SK-N-SH (cell line): ENCODE measurements at regions not wholly inside any gene's neighbourhood (a gene's known extent, or its start where the extent isn't known, plus 50 kb on each side); places are given as distances from the start of the nearest gene placed in this dataset.

Experiments
- CTCF ChIA-PET: fragments of 300-600, 350-600 bp; formaldehyde crosslinking; extraction: SDS; loops from one replicate; lab custom pipeline; 2021; lab: Yijun Ruan, JAX
- POLR2A ChIA-PET: fragments of 350-600 bp; sonication (Branson Sonifier 250); formaldehyde crosslinking; extraction: SDS; loops from one replicate; lab custom pipeline; 2020; ENCODE audit warnings: antibody characterized with exemption, inconsistent platforms; lab: Yijun Ruan, JAX
- DNase-seq: peaks from one replicate; pipeline ENCODE4 v3.0.0; 2012
- H2AFZ ChIP-seq: fragments of 200-600 bp; sonication (generic); 2 replicates; pipeline ENCODE4 v1.8.1; 2016; ENCODE audit warnings: antibody characterized with exemption, mild to moderate bottlenecking, low read depth
- H3F3A ChIP-seq: fragments of 200-600 bp; sonication (generic); replicated peaks from 2 replicates; pipeline ENCODE3; 2016; ENCODE audit warnings: antibody characterized with exemption, mild to moderate bottlenecking; ENCODE audit not compliant: insufficient read depth
- H3K27ac ChIP-seq, 2 experiments: fragments of 200-500 bp in 1 of 2; fragments of 200-600 bp in 1 of 2; sonication (Bioruptor generic) in 1 of 2; sonication (generic), shearing (Covaris generic) in 1 of 2; 2 replicates each; pipeline versions ENCODE4 v1.5.1 to v1.6.1; 2014 to 2016; ENCODE audit warnings: low read depth in 2 of 2, inconsistent platforms in 1 of 2, low read length in 1 of 2, mild to moderate bottlenecking in 1 of 2, mixed read lengths in 1 of 2
- H3K27me3 ChIP-seq: fragments of 200-600 bp; sonication (generic), shearing (Covaris generic); 2 replicates; pipeline ENCODE4 v1.6.1; 2016; ENCODE audit warnings: mixed run types; ENCODE audit not compliant: insufficient read depth
- H3K36me3 ChIP-seq, 2 experiments: fragments of 200-500 bp in 1 of 2; fragments of 200-600 bp in 1 of 2; sonication (Bioruptor generic) in 1 of 2; sonication (generic) in 1 of 2; replicated peaks in 1 of 2; 2 replicates each; pipeline versions ENCODE3 to v1.5.1; 2014 to 2016; ENCODE audit warnings: low read length in 1 of 2, mild to moderate bottlenecking in 1 of 2; ENCODE audit not compliant: insufficient read depth in 2 of 2, control insufficient read depth in 1 of 2
- H3K4me1 ChIP-seq, 2 experiments: fragments of 200-500 bp in 1 of 2; fragments of 200-600 bp in 1 of 2; sonication (Bioruptor generic) in 1 of 2; sonication (generic), shearing (Covaris generic) in 1 of 2; 2 replicates each; pipeline versions ENCODE4 v1.5.1 to v1.6.1; 2014 to 2016; ENCODE audit warnings: low read depth in 1 of 2, low read length in 1 of 2, mixed run types in 1 of 2; ENCODE audit not compliant: insufficient read depth in 2 of 2, control insufficient read depth in 1 of 2
- H3K4me2 ChIP-seq: fragments of 200-600 bp; sonication (generic), shearing (Covaris generic); 2 replicates; pipeline ENCODE4 v1.6.1; 2017; ENCODE audit warnings: mixed run types
- H3K4me3 ChIP-seq, 2 experiments: fragments of 200-500 bp in 1 of 2; fragments of 200-600 bp in 1 of 2; sonication (Bioruptor generic) in 1 of 2; sonication (generic), shearing (Covaris generic) in 1 of 2; 2 replicates each; pipeline versions ENCODE4 v1.5.1 to v1.8.1; 2014 to 2016; ENCODE audit warnings: low read depth in 2 of 2, inconsistent platforms in 1 of 2, low read length in 1 of 2, mild to moderate bottlenecking in 1 of 2, mixed read lengths in 1 of 2, moderate library complexity in 1 of 2
- H3K79me2 ChIP-seq: fragments of 200-600 bp; sonication (generic); 2 replicates; pipeline ENCODE4 v1.8.1; 2017; ENCODE audit warnings: mild to moderate bottlenecking; ENCODE audit not compliant: insufficient read depth
- H3K9ac ChIP-seq: fragments of 200-600 bp; sonication (generic); 2 replicates; pipeline ENCODE4 v1.6.1; 2017; ENCODE audit warnings: mixed run types
- H3K9me2 ChIP-seq: fragments of 200-600 bp; sonication (generic); 2 replicates; pipeline ENCODE4 v1.6.1; 2017; ENCODE audit warnings: mixed run types
- H3K9me3 ChIP-seq: fragments of 200-600 bp; sonication (generic); 2 replicates; pipeline ENCODE4 v1.6.1; 2017; ENCODE audit warnings: mixed run types, mild to moderate bottlenecking, moderate library complexity
- H4K20me1 ChIP-seq: fragments of 200-600 bp; sonication (generic); 2 replicates; pipeline ENCODE4 v1.6.1; 2017; ENCODE audit warnings: mild to moderate bottlenecking, mixed run types; ENCODE audit not compliant: insufficient read depth
- CTCF ChIP-seq: fragments of 200-600 bp; sonication (generic); IDR thresholded peaks from 2 replicates; pipeline ENCODE4 v1.6.1; 2017; ENCODE audit warnings: antibody characterized with exemption, mild to moderate bottlenecking, moderate library complexity
- ELF1 ChIP-seq: IDR thresholded peaks from 2 replicates; pipeline ENCODE4 v1.4.0; 2012
- EZH2phosphoT487 ChIP-seq: fragments of 200-600 bp; sonication (generic); IDR thresholded peaks from 2 replicates; pipeline ENCODE4 v1.6.1; 2017; ENCODE audit warnings: low read depth, mixed run types, mild to moderate bottlenecking, antibody characterized with exemption, moderate library complexity, borderline replicate concordance
- FOSL2 ChIP-seq: IDR thresholded peaks from 2 replicates; pipeline ENCODE4 v1.4.0; 2012; ENCODE audit warnings: low read depth, mild to moderate bottlenecking, moderate library complexity, borderline replicate concordance
- FOXJ3 ChIP-seq: sonication (generic); formaldehyde crosslinking; IDR thresholded peaks from 2 replicates; pipeline ENCODE4 v1.5.1; 2020; ENCODE audit warnings: mild to moderate bottlenecking, missing genetic modification reagents
- GATA2 ChIP-seq: sonication (generic); formaldehyde crosslinking; IDR thresholded peaks from 2 replicates; pipeline ENCODE4 v1.5.0; 2020; ENCODE audit warnings: mild to moderate bottlenecking, missing genetic modification reagents
- IRF3 ChIP-seq: fragments of 150-350 bp; IDR thresholded peaks from 2 replicates; pipeline ENCODE4 v1.6.1; 2016; ENCODE audit warnings: mild to moderate bottlenecking, low read depth, low read length
- MEF2A ChIP-seq: IDR thresholded peaks from 2 replicates; pipeline ENCODE4 v1.4.0; 2012; ENCODE audit warnings: low read depth, borderline replicate concordance
- NFIC ChIP-seq: IDR thresholded peaks from 2 replicates; pipeline ENCODE4 v1.4.0; 2012; ENCODE audit warnings: borderline replicate concordance
- NRF1 ChIP-seq: IDR thresholded peaks from 2 replicates; pipeline ENCODE4 v1.6.1; 2012; ENCODE audit warnings: low read depth, mild to moderate bottlenecking, low read length
- PBX3 ChIP-seq: IDR thresholded peaks from 2 replicates; pipeline ENCODE4; 2012
- POLR2AphosphoS5 ChIP-seq: IDR thresholded peaks from 2 replicates; pipeline ENCODE4 v1.6.1; 2012; ENCODE audit warnings: low read depth, low read length
- RCOR1 ChIP-seq: fragments of 150-350 bp; IDR thresholded peaks from 2 replicates; pipeline ENCODE4 v1.6.1; 2017; ENCODE audit warnings: antibody characterized with exemption, low read length
- REST ChIP-seq: IDR thresholded peaks from 2 replicates; pipeline ENCODE4 v1.6.1; 2012; ENCODE audit warnings: mild to moderate bottlenecking, low read depth, low read length, moderate library complexity
- TAF1 ChIP-seq: IDR thresholded peaks from 2 replicates; pipeline ENCODE4 v1.6.1; 2012; ENCODE audit warnings: low read depth, mild to moderate bottlenecking, low read length, moderate library complexity, borderline replicate concordance
- TEAD4 ChIP-seq: IDR thresholded peaks from 2 replicates; pipeline ENCODE4 v1.4.0; 2012; ENCODE audit warnings: mild to moderate bottlenecking, borderline replicate concordance; ENCODE audit not compliant: insufficient read depth
- USF2 ChIP-seq: fragments of 150-350 bp; IDR thresholded peaks from 2 replicates; pipeline ENCODE4 v1.6.1; 2017; ENCODE audit warnings: antibody characterized with exemption, low read length, low read depth, borderline replicate concordance
- WGBS: methylation state at CpG from one replicate; pipeline ENCODE4 v1.1.6; 2017; ENCODE audit warnings: low lambda C conversion rate; 5-methylcytosine and 5-hydroxymethylcytosine counted together

GRCh38 chr18:79620576-79621165, 58.9 kb upstream of the CTDP1 start:
- CTCF ChIA-PET = no interaction called here
- no peaks in the 10 kb centered on the region for H3K9me2 ChIP-seq
- no peaks in the 10 kb centered on the region for H4K20me1 ChIP-seq
- no peaks in the 10 kb centered on the region for H3K79me2 ChIP-seq
- no peaks in the 10 kb centered on the region for H3K9me3 ChIP-seq
- H3K4me2 ChIP-seq = no peak overlapping the region
- no peak overlapping the region for H3K27ac ChIP-seq
- POLR2A ChIA-PET = no interaction called here
- no peak overlapping the region for H3K4me3 ChIP-seq
- peaks cover 60% of the 10 kb centered on the region for H3K27me3 ChIP-seq
- TF ChIP-seq POLR2AphosphoS5 = no peak
- TF ChIP-seq RCOR1 = no peak
- TF ChIP-seq FOXJ3 (CRISPR knock-in tag) = no peak
- TF ChIP-seq TEAD4 = no peak
- TF ChIP-seq NFIC = no peak
- TF ChIP-seq EZH2phosphoT487 = no peak
- no peak for DNase-seq
- H3K9ac ChIP-seq = no peak overlapping the region
- H3K4me1 ChIP-seq = no peaks in the 10 kb centered on the region
- 10% methylated on average over 20 of the region's 20 CpGs for WGBS
- H2AFZ ChIP-seq = no peak overlapping the region
- no peaks in the 10 kb centered on the region for H3F3A ChIP-seq
- H3K36me3 ChIP-seq = no peaks in the 10 kb centered on the region

GRCh38 chr18:79621501-79621900, 58.1 kb upstream of the CTDP1 start:
- 8% methylated on average over 5 of the region's 14 CpGs for WGBS
- Histone ChIP-seq H3K9ac (no peak overlapping the region), H3K9me2 (no peaks in the 10 kb centered on the region), H3K4me1 (no peaks in the 10 kb centered on the region), H3F3A (no peaks in the 10 kb centered on the region), H4K20me1 (no peaks in the 10 kb centered on the region), H3K27ac (no peak overlapping the region), H3K79me2 (no peaks in the 10 kb centered on the region), H2AFZ (no peak overlapping the region), H3K4me3 (no peak overlapping the region), H3K9me3 (no peaks in the 10 kb centered on the region), H3K36me3 (no peaks in the 10 kb centered on the region), H3K27me3 (peaks cover 64% of the 10 kb centered on the region), H3K4me2 (no peak overlapping the region)
- CTCF ChIA-PET = no interaction called here
- no peak for DNase-seq
- TF ChIP-seq FOXJ3 (CRISPR knock-in tag) (no peak), PBX3 (no peak), USF2 (no peak), GATA2 (CRISPR knock-in tag) (no peak), CTCF (no peak), IRF3 (no peak), ELF1 (no peak), TAF1 (no peak), MEF2A (no peak), NFIC (no peak), NRF1 (no peak), POLR2AphosphoS5 (no peak), EZH2phosphoT487 (no peak), REST (no peak), RCOR1 (no peak), FOSL2 (no peak)
- TF ChIP-seq, all 33 proteins: peak for 0
- POLR2A ChIA-PET = no interaction called here
